GM23338 (cell line): ENCODE measurements at regions not wholly inside any gene's neighbourhood (a gene's known extent, or its start where the extent isn't known, plus 50 kb on each side); places are given as distances from the start of the nearest gene placed in this dataset.

Experiments used
- ATAC-seq: fragments of 200-7000 bp; cut with Tn5 transposase; 3 replicates; pipeline ENCODE4 v1.9.1; 2020
- DNase-seq: peaks from one replicate; pipeline ENCODE4 v3.0.0-alpha.2; 2015; ENCODE audit warnings: low spot score
- H2AFZ ChIP-seq: fragments of 200-600 bp; sonication (generic); 2 replicates; pipeline ENCODE4 v1.8.0; 2016; ENCODE audit warnings: antibody characterized with exemption, mild to moderate bottlenecking, moderate library complexity
- H3F3A ChIP-seq: fragments of 200-600 bp; sonication (generic); replicated peaks from 2 replicates; pipeline ENCODE4 v1.8.0; 2017; ENCODE audit warnings: antibody characterized with exemption, mixed run types, low read depth
- H3K27ac ChIP-seq: fragments of 200-600 bp; sonication (generic); 2 replicates; pipeline ENCODE4 v1.6.1; 2016; ENCODE audit warnings: low read depth
- H3K27me3 ChIP-seq: fragments of 200-600 bp; sonication (generic); 2 replicates; pipeline ENCODE4 v1.8.0; 2016; ENCODE audit warnings: mild to moderate bottlenecking, mixed run types, moderate library complexity; ENCODE audit not compliant: insufficient read depth
- H3K36me3 ChIP-seq: fragments of 200-600 bp; sonication (generic); 2 replicates; pipeline ENCODE4 v1.8.0; 2016; ENCODE audit warnings: mild to moderate bottlenecking; ENCODE audit not compliant: insufficient read depth
- H3K4me1 ChIP-seq: fragments of 200-600 bp; sonication (generic); 2 replicates; pipeline ENCODE4 v1.8.0; 2016; ENCODE audit warnings: mild to moderate bottlenecking, moderate library complexity; ENCODE audit not compliant: insufficient read depth
- H3K4me2 ChIP-seq: fragments of 200-600 bp; sonication (generic); 2 replicates; pipeline ENCODE4 v1.7.1; 2017; ENCODE audit warnings: mixed run types
- H3K4me3 ChIP-seq: fragments of 200-600 bp; sonication (generic); 2 replicates; pipeline ENCODE4 v1.6.1; 2016; ENCODE audit warnings: mixed run types
- H3K79me2 ChIP-seq: fragments of 200-600 bp; sonication (generic); replicated peaks from 2 replicates; pipeline ENCODE4 v1.8.0; 2017; ENCODE audit warnings: mild to moderate bottlenecking; ENCODE audit not compliant: insufficient read depth
- H3K9me2 ChIP-seq: fragments of 200-600 bp; sonication (generic); 2 replicates; pipeline ENCODE4 v1.8.0; 2017; ENCODE audit not compliant: insufficient read depth
- H4K20me1 ChIP-seq: fragments of 200-600 bp; sonication (generic); replicated peaks from 2 replicates; pipeline ENCODE4 v1.8.0; 2017; ENCODE audit warnings: mild to moderate bottlenecking; ENCODE audit not compliant: insufficient read depth
- H3K27ac Mint-ChIP-seq: 2 replicates; pipeline ENCODE4 v1.8.0; 2020; ENCODE audit warnings: inconsistent platforms, mild to moderate bottlenecking, moderate library complexity, mixed read lengths
- H3K27me3 Mint-ChIP-seq: 3 replicates; pipeline ENCODE4 v1.8.0; 2022; ENCODE audit warnings: low read depth, mild to moderate bottlenecking, moderate library complexity, mixed read lengths, inconsistent platforms; ENCODE audit not compliant: insufficient read depth, poor library complexity
- H3K36me3 Mint-ChIP-seq: 3 replicates; pipeline ENCODE4 v1.8.0; 2021; ENCODE audit warnings: low read depth, mild to moderate bottlenecking, inconsistent platforms, moderate library complexity, mixed read lengths
- H3K4me1 Mint-ChIP-seq: 3 replicates; pipeline ENCODE4 v1.8.0; 2020; ENCODE audit warnings: mild to moderate bottlenecking, inconsistent platforms, mixed read lengths
- H3K4me3 Mint-ChIP-seq: 3 replicates; pipeline ENCODE4 v1.8.0; 2021; ENCODE audit warnings: moderate library complexity, mild to moderate bottlenecking, inconsistent platforms, mixed read lengths
- H3K9me3 Mint-ChIP-seq: 3 replicates; pipeline ENCODE4 v1.8.0; 2020; ENCODE audit warnings: moderate library complexity, mild to moderate bottlenecking, inconsistent platforms, mixed read lengths
- CTCF ChIP-seq, 2 experiments: fragments of 200-600 bp in 1 of 2; sonication (generic) in 1 of 2; conservative IDR thresholded peaks; 2 replicates each; pipeline versions ENCODE4 v1.5.1 to v1.6.1; 2016 to 2017; ENCODE audit warnings: antibody characterized with exemption in 2 of 2, low read depth in 2 of 2, mild to moderate bottlenecking in 2 of 2, moderate library complexity in 1 of 2
- ETS1 ChIP-seq: IDR thresholded peaks from 2 replicates; pipeline ENCODE4 v1.6.1; 2016; ENCODE audit warnings: antibody characterized with exemption
- EZH2 ChIP-seq: fragments of 200-600 bp; sonication (generic); IDR thresholded peaks from one replicate; pipeline ENCODE4 v1.8.0; 2017; ENCODE audit warnings: antibody characterized with exemption, mild to moderate bottlenecking, low read depth; ENCODE audit not compliant: unreplicated experiment
- EZH2phosphoT487 ChIP-seq: fragments of 200-600 bp; sonication (generic); IDR thresholded peaks from one replicate; pipeline ENCODE4 v1.8.1; 2018; ENCODE audit warnings: antibody characterized with exemption; ENCODE audit not compliant: unreplicated experiment
- JUNB ChIP-seq: IDR thresholded peaks from one replicate; pipeline ENCODE4 v1.6.1; 2016; ENCODE audit warnings: antibody characterized with exemption; ENCODE audit not compliant: unreplicated experiment
- NANOG ChIP-seq: IDR thresholded peaks from 2 replicates; pipeline ENCODE4 v1.6.1; 2016; ENCODE audit warnings: antibody characterized with exemption, borderline replicate concordance
- POLR2AphosphoS5 ChIP-seq: IDR thresholded peaks from 2 replicates; pipeline ENCODE4 v1.6.1; 2016; ENCODE audit warnings: antibody characterized with exemption, low read depth
- REST ChIP-seq: IDR thresholded peaks from one replicate; pipeline ENCODE4 v1.6.1; 2018; ENCODE audit warnings: antibody characterized with exemption; ENCODE audit not compliant: unreplicated experiment
- STAT1 ChIP-seq: IDR thresholded peaks from one replicate; pipeline ENCODE4 v1.6.1; 2016; ENCODE audit warnings: antibody characterized with exemption; ENCODE audit not compliant: unreplicated experiment
- ZNF114 ChIP-seq: fragments of 250-450 bp; sonication (Bioruptor Pico); IDR thresholded peaks from 2 replicates; pipeline ENCODE4 v1.5.0; 2020; ENCODE audit warnings: mild to moderate bottlenecking, moderate library complexity
- ZNF331 ChIP-seq: fragments of 250-450 bp; sonication (Bioruptor Pico); IDR thresholded peaks from 2 replicates; pipeline ENCODE4 v1.5.0; 2020; ENCODE audit warnings: low read depth, mild to moderate bottlenecking, moderate library complexity

- TF ChIP-seq ETS1 (no peak), CTCF (conservative IDR thresholded peaks at IDR 0.05; ENCODE audit: low read depth in 2 of 2) (no peak), ZNF331 (CRISPR knock-in tag) (no peak), EZH2 (no peak), EZH2phosphoT487 (no peak), NANOG (no peak), JUNB (no peak)
These were observed 449.7 kb upstream of the DSEL start (continued) for GRCh38 chr18:67966224-67966623.

GRCh38 chr18:67964462-67964861 lies 447.9 kb upstream of the DSEL start:
- H3K4me3 ChIP-seq = no peak overlapping the region
- no peaks in the 10 kb centered on the region for H3K27me3 ChIP-seq
- no peak overlapping the region for H3K4me3 Mint-ChIP-seq
- no peaks in the 10 kb centered on the region for H3K36me3 ChIP-seq
- no peaks in the 10 kb centered on the region for H3K79me2 ChIP-seq
- no peaks in the 10 kb centered on the region for H3K9me3 Mint-ChIP-seq
- no peaks in the 10 kb centered on the region for H4K20me1 ChIP-seq
- DNase-seq (no peak), ATAC-seq (no peak)
- H3K27ac Mint-ChIP-seq = no peak overlapping the region
- no peaks in the 10 kb centered on the region for H3K36me3 Mint-ChIP-seq
- no peaks in the 10 kb centered on the region for H3K4me1 Mint-ChIP-seq
- H3K4me2 ChIP-seq = no peak overlapping the region
- H3K4me1 ChIP-seq = no peaks in the 10 kb centered on the region
- peaks cover 1% of the 10 kb centered on the region for H3K27me3 Mint-ChIP-seq
- no peak overlapping the region for H2AFZ ChIP-seq
- H3K9me2 ChIP-seq = no peaks in the 10 kb centered on the region
- no peaks in the 10 kb centered on the region for H3F3A ChIP-seq
- no peak overlapping the region for H3K27ac ChIP-seq
- TF ChIP-seq NANOG = no peak
- TF ChIP-seq ZNF331 (CRISPR knock-in tag) = no peak
- TF ChIP-seq EZH2 = no peak
- TF ChIP-seq ETS1 = no peak
- TF ChIP-seq ZNF114 (CRISPR knock-in tag) = no peak
- no peak for TF ChIP-seq REST
- no peak for TF ChIP-seq JUNB
- no peak for TF ChIP-seq STAT1
- no peak for TF ChIP-seq POLR2AphosphoS5
- TF ChIP-seq CTCF (conservative IDR thresholded peaks at IDR 0.05; ENCODE audit: low read depth in 2 of 2) = no peak
